ENCODE measurements at regions not wholly inside any gene's neighbourhood (a gene's known extent, or its start where the extent isn't known, plus 50 kb on each side); places are given as distances from the start of the nearest gene placed in this dataset.

- Mint-ChIP-seq H3K4me1 (no peaks in the 10 kb centered on the region), H3K27me3 (ENCODE audit: insufficient read depth, low read depth, poor library complexity) (peaks cover 2% of the 10 kb centered on the region), H3K27ac (no peak overlapping the region)
Measured at GRCh38 chr2:71778514-71778913, 325.2 kb downstream of the DYSF start.

GRCh38 chr2:71777946-71778345 lies 324.6 kb downstream of the DYSF start:
- peaks cover 2% of the 10 kb centered on the region for H3K27me3 Mint-ChIP-seq (ENCODE audit: insufficient read depth, low read depth, poor library complexity)
- no peak overlapping the region for H3K27ac Mint-ChIP-seq
- H3K4me1 Mint-ChIP-seq = no peaks in the 10 kb centered on the region
- TF ChIP-seq ZNF114 (CRISPR knock-in tag; IDR thresholded peaks at IDR 0.05) (no peak), STAT1 (IDR thresholded peaks at IDR 0.05; ENCODE audit: unreplicated experiment) (no peak), EZH2 (IDR thresholded peaks at IDR 0.05; ENCODE audit: low read depth, unreplicated experiment) (no peak), JUNB (IDR thresholded peaks at IDR 0.05; ENCODE audit: unreplicated experiment) (no peak), NANOG (IDR thresholded peaks at IDR 0.05; ENCODE audit: borderline replicate concordance) (no peak), CREB1 (CRISPR knock-in tag; IDR thresholded peaks at IDR 0.05; ENCODE audit: low read depth) (no peak), EZH2phosphoT487 (IDR thresholded peaks at IDR 0.05; ENCODE audit: unreplicated experiment) (no peak), POLR2AphosphoS5 (IDR thresholded peaks at IDR 0.05; ENCODE audit: low read depth) (no peak), CTCF (conservative IDR thresholded peaks at IDR 0.05; ENCODE audit: low read depth in 2 of 2) (no peak), ETS1 (IDR thresholded peaks at IDR 0.05) (no peak)

More at GRCh38 chr2:71778514-71778913, 325.2 kb downstream of the DYSF start:
- Histone ChIP-seq H2AFZ (no peak overlapping the region; the same call in 1 of the 2 replicates), H3K4me2 (no peak overlapping the region), H3K9me2 (ENCODE audit: insufficient read depth) (no peaks in the 10 kb centered on the region), H3K27ac (ENCODE audit: low read depth) (no peak overlapping the region), H3K27me3 (ENCODE audit: insufficient read depth) (no peaks in the 10 kb centered on the region), H3K36me3 (ENCODE audit: insufficient read depth) (no peaks in the 10 kb centered on the region), H3K79me2 (replicated peaks; ENCODE audit: insufficient read depth) (no peaks in the 10 kb centered on the region), H3F3A (replicated peaks; ENCODE audit: low read depth) (no peaks in the 10 kb centered on the region), H3K4me1 (ENCODE audit: insufficient read depth) (no peaks in the 10 kb centered on the region), H4K20me1 (replicated peaks; ENCODE audit: insufficient read depth) (no peaks in the 10 kb centered on the region), H3K4me3 (no peak overlapping the region)
- DNase-seq (ENCODE audit: low spot score) (no peak), ATAC-seq (no peak)
- TF ChIP-seq POLR2AphosphoS5 (IDR thresholded peaks at IDR 0.05; ENCODE audit: low read depth) (no peak), EZH2 (IDR thresholded peaks at IDR 0.05; ENCODE audit: low read depth, unreplicated experiment) (no peak), ETS1 (IDR thresholded peaks at IDR 0.05) (no peak)
- Mint-ChIP-seq H3K36me3 (ENCODE audit: low read depth) (no peaks in the 10 kb centered on the region), H3K4me3 (no peak overlapping the region), H3K9me3 (no peaks in the 10 kb centered on the region)

More at GRCh38 chr2:71777946-71778345, 324.6 kb downstream of the DYSF start:
- no peak overlapping the region for H3K27ac ChIP-seq (ENCODE audit: low read depth)
- no peaks in the 10 kb centered on the region for H3K79me2 ChIP-seq (replicated peaks; ENCODE audit: insufficient read depth)
- no peaks in the 10 kb centered on the region for H3K36me3 ChIP-seq (ENCODE audit: insufficient read depth)
- Mint-ChIP-seq H3K4me3 (no peak overlapping the region), H3K36me3 (ENCODE audit: low read depth) (no peaks in the 10 kb centered on the region), H3K9me3 (no peaks in the 10 kb centered on the region; the same call in 2 of the 3 replicates)
- H3K4me1 ChIP-seq (ENCODE audit: insufficient read depth) = no peaks in the 10 kb centered on the region
- DNase-seq (ENCODE audit: low spot score) (no peak), ATAC-seq (no peak)
- H3K9me2 ChIP-seq (ENCODE audit: insufficient read depth) = no peaks in the 10 kb centered on the region
- no peak overlapping the region for H3K4me2 ChIP-seq
- no peak overlapping the region for H2AFZ ChIP-seq
- no peak overlapping the region for H3K4me3 ChIP-seq
- no peaks in the 10 kb centered on the region for H3K27me3 ChIP-seq (ENCODE audit: insufficient read depth)
- no peaks in the 10 kb centered on the region for H3F3A ChIP-seq (replicated peaks; ENCODE audit: low read depth)
- no peaks in the 10 kb centered on the region for H4K20me1 ChIP-seq (replicated peaks; ENCODE audit: insufficient read depth)
